ENCODE measurements at regions not wholly inside any gene's neighbourhood (a gene's known extent, or its start where the extent isn't known, plus 50 kb on each side); places are given as distances from the start of the nearest gene placed in this dataset.

GRCh38 chr3:184635774-184636173 is 74.2 kb downstream of the EPHB3 start:
- H3K4me1 Mint-ChIP-seq = peaks cover 50% of the 10 kb centered on the region
- TF ChIP-seq CTCF (IDR thresholded peaks at IDR 0.05; ENCODE audit: unreplicated experiment in 3 of 3) = no peak
- no peaks in the 10 kb centered on the region for H3K9me3 Mint-ChIP-seq
- peak overlapping the region; percentile 58 to 92 (median 58) for H3K27ac Mint-ChIP-seq
- H3K36me3 Mint-ChIP-seq (ENCODE audit: low read depth) = no peaks in the 10 kb centered on the region
- peaks cover 4% of the 10 kb centered on the region for H3K27me3 Mint-ChIP-seq (ENCODE audit: low read depth)
- H3K4me3 Mint-ChIP-seq = peak overlapping the region in 2 of 3 experiments; percentile 2 to 34

- H3K36me3 Mint-ChIP-seq (ENCODE audit: low read depth) = no peaks in the 10 kb centered on the region
- H3K4me1 Mint-ChIP-seq = peaks cover 50% of the 10 kb centered on the region
- peak overlapping the region; percentile 58 to 92 (median 58) for H3K27ac Mint-ChIP-seq
- peak overlapping the region in 2 of 3 experiments; percentile 10 to 34 for H3K4me3 Mint-ChIP-seq
- no peak for TF ChIP-seq CTCF (IDR thresholded peaks at IDR 0.05; ENCODE audit: unreplicated experiment in 3 of 3)
- no peaks in the 10 kb centered on the region for H3K9me3 Mint-ChIP-seq
- H3K27me3 Mint-ChIP-seq (ENCODE audit: low read depth) = peaks cover 4% of the 10 kb centered on the region
These were observed 73.5 kb downstream of the EPHB3 start for GRCh38 chr3:184635126-184635525.

- no peak for TF ChIP-seq CTCF (IDR thresholded peaks at IDR 0.05; ENCODE audit: unreplicated experiment in 3 of 3)
- peaks cover 4% of the 10 kb centered on the region for H3K27me3 Mint-ChIP-seq (ENCODE audit: low read depth)
- no peaks in the 10 kb centered on the region for H3K36me3 Mint-ChIP-seq (ENCODE audit: low read depth)
- H3K4me1 Mint-ChIP-seq = peaks cover 62% of the 10 kb centered on the region
- H3K27ac Mint-ChIP-seq = peak overlapping the region; percentile 52 to 87 (median 60)
- H3K4me3 Mint-ChIP-seq = peak overlapping the region; percentile 11 to 50 (median 26)
- no peaks in the 10 kb centered on the region for H3K9me3 Mint-ChIP-seq
These were observed 71.6 kb downstream of the EPHB3 start for GRCh38 chr3:184633237-184633579.

- TF ChIP-seq CTCF (IDR thresholded peaks at IDR 0.05; ENCODE audit: unreplicated experiment in 3 of 3) = no peak
- peaks cover 66% of the 10 kb centered on the region for H3K4me1 Mint-ChIP-seq
- peak overlapping the region; percentile 52 to 87 (median 60) for H3K27ac Mint-ChIP-seq
- no peaks in the 10 kb centered on the region for H3K9me3 Mint-ChIP-seq
- H3K27me3 Mint-ChIP-seq (ENCODE audit: low read depth) = peaks cover 4% of the 10 kb centered on the region
- peak overlapping the region; percentile 11 to 32 (median 26) for H3K4me3 Mint-ChIP-seq
- H3K36me3 Mint-ChIP-seq (ENCODE audit: low read depth) = no peaks in the 10 kb centered on the region
These were observed 71.1 kb downstream of the EPHB3 start for GRCh38 chr3:184632551-184633236.

All from nephron (organoid).